ENCODE measurements at regions not wholly inside any gene's neighbourhood (a gene's known extent, or its start where the extent isn't known, plus 50 kb on each side); places are given as distances from the start of the nearest gene placed in this dataset.

DNA sequence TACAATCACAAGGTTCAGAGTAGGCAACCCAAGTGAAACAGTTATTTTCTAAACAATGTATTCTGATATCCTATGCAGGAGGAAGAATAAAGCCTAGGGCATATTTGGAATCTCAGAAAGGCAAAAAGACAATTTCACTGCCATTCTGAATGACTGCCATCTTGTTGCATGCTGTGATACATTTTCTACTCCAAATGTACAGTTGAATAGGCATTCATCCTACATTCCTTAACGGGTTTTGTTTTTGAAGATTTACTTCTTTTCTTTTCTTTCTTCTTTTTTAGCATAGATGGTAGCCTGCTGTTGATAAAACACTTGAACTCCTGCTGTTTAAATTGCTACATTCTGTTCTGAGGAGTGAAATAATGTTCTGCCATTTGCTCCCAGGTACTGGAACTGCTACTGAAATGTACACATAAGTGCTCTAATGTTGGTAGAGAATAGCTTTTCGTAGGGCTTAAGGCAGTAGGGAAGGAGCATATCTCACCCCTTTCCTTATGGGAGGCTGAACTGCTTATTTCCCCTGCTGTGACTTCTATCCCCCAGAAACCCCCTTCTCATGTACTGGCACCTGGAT, 506.8 kb downstream of the DNAJB9 start:
- TF ChIP-seq CTCF (IDR thresholded peaks at IDR 0.05; ENCODE audit: insufficient read depth, low read length) (no peak), SPI1 (IDR thresholded peaks at IDR 0.05; ENCODE audit: borderline replicate concordance, low read depth) (no peak)

Data from HL-60 (cell line).